PC-3 (cell line): ENCODE measurements at regions not wholly inside any gene's neighbourhood (a gene's known extent, or its start where the extent isn't known, plus 50 kb on each side); places are given as distances from the start of the nearest gene placed in this dataset.

Source experiments
- ATAC-seq: fragments of 200-7000 bp; cut with Tn5 transposase; 2 replicates; pipeline ENCODE4 v1.9.1; 2020; ENCODE audit warnings: mild to moderate bottlenecking, moderate library complexity
- BruUV-seq: library from RNA; stranded (reverse); fragments of 400-500 nt; replicated peaks from 2 replicates; lab custom pipeline; 2021; lab: Mats Ljungman, UMichigan
- CTCF ChIA-PET: fragments of 300-600 bp; sonication (Branson Sonifier 250); formaldehyde crosslinking; loops from one replicate; lab custom pipeline; 2022; ENCODE audit warnings: antibody characterized with exemption; lab: Charles Lee
- POLR2A ChIA-PET: fragments of 300-600 bp; sonication (Branson Sonifier 250); formaldehyde crosslinking; loops from one replicate; lab custom pipeline; 2022; ENCODE audit warnings: antibody characterized with exemption; ENCODE audit not compliant: unreplicated experiment; lab: Charles Lee
- DNase-seq: peaks from one replicate; pipeline ENCODE4 v3.0.0-alpha.2; 2015
- H2AFZ ChIP-seq: fragments of 300-600 bp; sonication (generic); 2 replicates; pipeline ENCODE4 v1.6.0; 2016; ENCODE audit warnings: antibody characterized with exemption, low read length
- H3F3A ChIP-seq: fragments of 300-600 bp; sonication (generic); one replicate; pipeline ENCODE4 v1.6.0; 2017; ENCODE audit warnings: antibody characterized with exemption, low read length, control low read depth, mild to moderate bottlenecking; ENCODE audit not compliant: unreplicated experiment
- H3K27ac ChIP-seq: fragments of 300-600 bp; sonication (generic); 2 replicates; pipeline ENCODE4 v1.5.1; 2016; ENCODE audit warnings: mild to moderate bottlenecking, low read length
- H3K27me3 ChIP-seq: fragments of 300-600 bp; sonication (generic); 2 replicates; pipeline ENCODE4 v1.6.1; 2016; ENCODE audit warnings: low read length, mixed read lengths
- H3K36me3 ChIP-seq: fragments of 300-600 bp; sonication (generic); 2 replicates; pipeline ENCODE4 v1.6.1; 2016; ENCODE audit warnings: low read depth, mixed run types, low read length, mixed read lengths
- H3K4me1 ChIP-seq: fragments of 300-600 bp; sonication (generic); 2 replicates; pipeline ENCODE4 v1.5.1; 2016; ENCODE audit warnings: low read length; ENCODE audit not compliant: insufficient read depth
- H3K4me2 ChIP-seq: fragments of 300-600 bp; sonication (generic); 2 replicates; pipeline ENCODE4 v1.6.0; 2016; ENCODE audit warnings: low read length
- H3K4me3 ChIP-seq: fragments of 300-600 bp; sonication (generic); 2 replicates; pipeline ENCODE4 v1.5.1; 2016; ENCODE audit warnings: mild to moderate bottlenecking, low read length, mixed read lengths
- H3K79me2 ChIP-seq: fragments of 300-600 bp; sonication (generic); 2 replicates; pipeline ENCODE4 v1.6.1; 2017; ENCODE audit warnings: low read length, mixed read lengths
- H3K9ac ChIP-seq: fragments of 300-600 bp; sonication (generic); 2 replicates; pipeline ENCODE4 v1.6.0; 2016; ENCODE audit warnings: mild to moderate bottlenecking, low read length
- H3K9me2 ChIP-seq: fragments of 300-600 bp; sonication (generic); replicated peaks from 2 replicates; pipeline ENCODE4 v1.6.1; 2016; ENCODE audit warnings: mixed run types, low read length, mixed read lengths
- H3K9me3 ChIP-seq: fragments of 300-600 bp; sonication (generic); 2 replicates; pipeline ENCODE4 v1.6.1; 2016; ENCODE audit warnings: low read length, mixed read lengths
- H4K20me1 ChIP-seq: fragments of 300-600 bp; sonication (generic); 2 replicates; pipeline ENCODE4 v1.6.1; 2016; ENCODE audit warnings: low read length, mixed read lengths
- CTCF ChIP-seq: fragments of 300-600 bp; sonication (generic); conservative IDR thresholded peaks from 2 replicates; pipeline ENCODE4 v1.5.1; 2017; ENCODE audit warnings: antibody characterized with exemption, low read depth, mild to moderate bottlenecking, low read length
- EZH2 ChIP-seq: fragments of 300-600 bp; sonication (generic); IDR thresholded peaks from one replicate; pipeline ENCODE4 v1.6.1; 2017; ENCODE audit warnings: antibody characterized with exemption, mild to moderate bottlenecking, low read length; ENCODE audit not compliant: unreplicated experiment
- EZH2phosphoT487 ChIP-seq: fragments of 300-600 bp; sonication (generic); IDR thresholded peaks from 2 replicates; pipeline ENCODE4 v1.6.1; 2018; ENCODE audit warnings: mild to moderate bottlenecking, antibody characterized with exemption, low read length, borderline replicate concordance
- intact Hi-C: fragments of 100-400 bp; cut with micrococcal nuclease; formaldehyde crosslinking; loops from 2 replicates; pipeline ENCODE4 v1.9.0; 2023

GRCh38 chr1:208369045-208369444 is 124.9 kb upstream of the PLXNA2 start:
- TF ChIP-seq EZH2 (no peak), CTCF (no peak), EZH2phosphoT487 (no peak)
- no peaks in the 10 kb centered on the region for H3K9me2 ChIP-seq
- no peaks in the 10 kb centered on the region for H3F3A ChIP-seq
- intact Hi-C loops, result no loop called here
- H3K79me2 ChIP-seq, result no peaks in the 10 kb centered on the region
- DNase-seq, result no peak
- no peak overlapping the region for H2AFZ ChIP-seq
- no peak overlapping the region for H3K4me2 ChIP-seq
- no peak overlapping the region for H3K9ac ChIP-seq
- no TSS peak for BruUV-seq
- ChIA-PET CTCF (no interaction called here), POLR2A (no interaction called here)
- H4K20me1 ChIP-seq, result no peaks in the 10 kb centered on the region
- no peaks in the 10 kb centered on the region for H3K9me3 ChIP-seq
- peaks cover 3% of the 10 kb centered on the region; the same call in 1 of the 2 replicates for H3K27me3 ChIP-seq
- H3K4me1 ChIP-seq, result no peaks in the 10 kb centered on the region
- no peak for ATAC-seq
- H3K4me3 ChIP-seq, result no peak overlapping the region
- H3K27ac ChIP-seq, result no peak overlapping the region
- no peaks in the 10 kb centered on the region for H3K36me3 ChIP-seq

GRCh38 chr1:208369658-208370057 is 125.5 kb upstream of the PLXNA2 start:
- H3K36me3 ChIP-seq, result no peaks in the 10 kb centered on the region
- TF ChIP-seq EZH2 (no peak), EZH2phosphoT487 (no peak), CTCF (no peak)
- H3F3A ChIP-seq, result no peaks in the 10 kb centered on the region
- H3K9ac ChIP-seq, result no peak overlapping the region
- H3K4me3 ChIP-seq, result no peak overlapping the region
- no TSS peak for BruUV-seq
- no peak for DNase-seq
- ATAC-seq, result no peak
- no peaks in the 10 kb centered on the region for H3K9me3 ChIP-seq
- H3K4me2 ChIP-seq, result no peak overlapping the region
- no peak overlapping the region for H2AFZ ChIP-seq
- intact Hi-C loops, result no loop called here
- ChIA-PET CTCF (no interaction called here), POLR2A (no interaction called here)
- no peaks in the 10 kb centered on the region for H3K9me2 ChIP-seq
- no peak overlapping the region for H3K27ac ChIP-seq
- no peaks in the 10 kb centered on the region for H3K79me2 ChIP-seq
- H3K27me3 ChIP-seq, result peaks cover 3% of the 10 kb centered on the region; the same call in 1 of the 2 replicates
- H3K4me1 ChIP-seq, result no peaks in the 10 kb centered on the region
- no peaks in the 10 kb centered on the region for H4K20me1 ChIP-seq

GRCh38 chr1:208374391-208374941 is 130.3 kb upstream of the PLXNA2 start:
- Histone ChIP-seq H3K9ac (no peak overlapping the region), H3F3A (no peaks in the 10 kb centered on the region), H3K79me2 (no peaks in the 10 kb centered on the region), H4K20me1 (no peaks in the 10 kb centered on the region), H2AFZ (no peak overlapping the region), H3K36me3 (no peaks in the 10 kb centered on the region), H3K27me3 (no peaks in the 10 kb centered on the region), H3K4me2 (no peak overlapping the region), H3K9me3 (no peaks in the 10 kb centered on the region), H3K4me3 (no peak overlapping the region), H3K9me2 (no peaks in the 10 kb centered on the region), H3K4me1 (no peaks in the 10 kb centered on the region), H3K27ac (no peak overlapping the region)
- TF ChIP-seq EZH2phosphoT487 (no peak), EZH2 (no peak), CTCF (no peak)
- ChIA-PET CTCF (no interaction called here), POLR2A (no interaction called here)
- intact Hi-C loops, result no loop called here
- BruUV-seq, result no TSS peak
- ATAC-seq, result no peak
- no peak for DNase-seq
